Left renal pelvis (tissue), 4 donors: ENCODE measurements at regions not wholly inside any gene's neighbourhood (a gene's known extent, or its start where the extent isn't known, plus 50 kb on each side); places are given as distances from the start of the nearest gene placed in this dataset.
"Not testable (repeated sequence)": the region's sequence is repeated elsewhere in the genome, so short reads cannot be mapped to it uniquely, and the experiment has no call there.

Source experiments
- DNase-seq, 4 donors: peaks; one replicate each; pipeline ENCODE4 v3.0.0-alpha.2; 2013; ENCODE audit warnings: low read depth in 4 of 4, low spot score in 3 of 4

DNA sequence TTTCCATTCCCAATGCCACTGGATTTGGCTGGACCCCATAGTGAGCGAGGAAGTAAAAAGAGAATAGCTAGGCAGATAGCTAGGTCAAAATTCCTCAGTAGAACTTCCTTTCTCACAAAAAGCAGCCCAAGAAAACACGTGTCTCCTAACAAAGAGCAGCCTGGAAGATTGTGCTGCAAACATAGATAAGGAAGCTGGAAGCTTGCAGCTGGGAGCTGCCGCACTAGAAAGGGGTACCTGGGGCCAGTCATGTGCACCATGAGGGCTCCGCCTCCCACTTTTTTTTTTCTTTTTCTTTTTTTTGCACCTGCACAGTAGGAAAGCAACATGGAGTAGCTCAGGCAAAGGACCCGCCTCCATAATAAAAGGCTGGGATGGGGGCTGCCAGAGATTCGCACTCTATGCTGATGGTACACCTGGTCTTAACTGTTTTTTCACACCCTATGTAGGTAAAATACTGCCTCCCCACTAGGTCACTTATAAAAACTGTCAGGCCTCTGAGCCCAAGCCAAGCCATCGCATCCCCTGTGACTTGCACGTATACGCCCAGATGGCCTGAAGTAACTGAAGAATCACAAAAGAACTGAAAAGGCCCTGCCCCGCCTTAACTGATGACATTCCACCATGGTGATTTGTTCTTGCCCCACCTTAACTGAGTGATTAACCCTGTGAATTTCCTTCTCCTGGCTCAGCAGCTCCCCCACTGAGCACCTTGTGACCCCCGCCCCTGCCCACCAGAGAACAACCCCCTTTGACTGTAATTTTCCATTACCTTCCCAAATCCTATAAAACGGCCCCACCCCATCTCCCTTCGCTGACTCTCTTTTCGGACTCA, 521.6 kb downstream of the IRS2 start:
- DNase-seq = not testable (repeated sequence)

DNA sequence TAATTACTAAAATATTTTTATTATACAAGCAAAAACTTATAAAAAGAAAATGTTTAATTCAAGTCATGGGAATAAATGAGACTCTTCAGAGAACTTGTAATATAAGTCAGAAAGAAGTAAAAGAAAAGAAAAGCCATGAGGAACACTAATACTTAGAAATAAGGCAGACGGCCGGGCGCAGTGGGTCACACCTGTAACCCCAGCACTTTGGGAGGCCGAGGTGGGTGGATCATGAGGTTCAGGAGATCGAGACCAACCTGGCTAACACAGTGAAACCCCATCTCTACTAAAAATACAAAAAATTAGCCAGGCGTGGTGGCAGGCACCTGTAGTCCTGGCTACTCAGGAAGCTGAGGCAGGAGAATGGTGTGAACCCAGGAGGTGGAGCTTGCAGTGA, 528.6 kb downstream of the IRS2 start:
- not testable (repeated sequence) for DNase-seq
